HFFc6 (cell line): ENCODE measurements at regions not wholly inside any gene's neighbourhood (a gene's known extent, or its start where the extent isn't known, plus 50 kb on each side); places are given as distances from the start of the nearest gene placed in this dataset.

ENCODE experiments used
- DNase-seq: peaks from one replicate; pipeline ENCODE4 v3.0.0-alpha.2; 2018
- H3K27ac Mint-ChIP-seq: 2 replicates; pipeline ENCODE4 v1.8.0; 2020; ENCODE audit warnings: mild to moderate bottlenecking, mixed read lengths
- H3K27me3 Mint-ChIP-seq: 2 replicates; pipeline ENCODE4 v1.8.0; 2021; ENCODE audit warnings: mild to moderate bottlenecking, moderate library complexity, mixed read lengths; ENCODE audit not compliant: insufficient read depth
- H3K36me3 Mint-ChIP-seq: 2 replicates; pipeline ENCODE4 v1.8.0; 2021; ENCODE audit warnings: low read depth, mixed read lengths
- H3K4me1 Mint-ChIP-seq: 2 replicates; pipeline ENCODE4 v1.8.0; 2020; ENCODE audit warnings: low read depth, mixed read lengths
- H3K4me3 Mint-ChIP-seq: 2 replicates; pipeline ENCODE4 v1.8.0; 2020; ENCODE audit warnings: mild to moderate bottlenecking, moderate library complexity, mixed read lengths
- H3K9me3 Mint-ChIP-seq: 2 replicates; pipeline ENCODE4 v1.8.0; 2020; ENCODE audit warnings: mild to moderate bottlenecking, mixed read lengths
- TF ChIP-seq, protein P1 (sequence below): fragments of 200-600 bp; sonication (generic); IDR thresholded peaks from 2 replicates; pipeline ENCODE4 v1.5.0; 2021; ENCODE audit warnings: antibody characterized with exemption, mild to moderate bottlenecking

DNA sequence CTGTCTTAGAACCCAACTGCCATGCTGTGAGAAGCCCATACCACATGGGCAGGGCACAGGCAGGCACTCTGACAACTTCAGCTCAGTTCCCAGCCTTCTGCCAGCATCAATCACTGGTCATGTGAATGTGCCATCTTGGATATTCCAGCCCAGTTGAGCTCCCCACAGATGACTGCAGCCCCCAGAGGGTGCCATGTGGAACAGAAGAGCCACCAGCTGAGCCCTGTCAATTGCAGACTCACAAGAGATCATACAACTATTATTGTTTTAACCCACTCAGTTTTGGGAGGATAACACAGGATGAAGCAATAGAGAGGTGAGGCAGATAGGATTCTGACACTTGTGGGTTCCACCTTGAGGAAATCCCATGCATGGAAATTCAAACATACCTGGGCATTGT lies 78.4 kb upstream of the ZBTB40 start:
- no peak for DNase-seq
- Mint-ChIP-seq H3K4me3 (no peak overlapping the region), H3K36me3 (no peaks in the 10 kb centered on the region), H3K27ac (no peak overlapping the region), H3K4me1 (no peaks in the 10 kb centered on the region), H3K27me3 (peaks cover 33% of the 10 kb centered on the region), H3K9me3 (peaks cover 6% of the 10 kb centered on the region)
- TF ChIP-seq, protein P1, sequence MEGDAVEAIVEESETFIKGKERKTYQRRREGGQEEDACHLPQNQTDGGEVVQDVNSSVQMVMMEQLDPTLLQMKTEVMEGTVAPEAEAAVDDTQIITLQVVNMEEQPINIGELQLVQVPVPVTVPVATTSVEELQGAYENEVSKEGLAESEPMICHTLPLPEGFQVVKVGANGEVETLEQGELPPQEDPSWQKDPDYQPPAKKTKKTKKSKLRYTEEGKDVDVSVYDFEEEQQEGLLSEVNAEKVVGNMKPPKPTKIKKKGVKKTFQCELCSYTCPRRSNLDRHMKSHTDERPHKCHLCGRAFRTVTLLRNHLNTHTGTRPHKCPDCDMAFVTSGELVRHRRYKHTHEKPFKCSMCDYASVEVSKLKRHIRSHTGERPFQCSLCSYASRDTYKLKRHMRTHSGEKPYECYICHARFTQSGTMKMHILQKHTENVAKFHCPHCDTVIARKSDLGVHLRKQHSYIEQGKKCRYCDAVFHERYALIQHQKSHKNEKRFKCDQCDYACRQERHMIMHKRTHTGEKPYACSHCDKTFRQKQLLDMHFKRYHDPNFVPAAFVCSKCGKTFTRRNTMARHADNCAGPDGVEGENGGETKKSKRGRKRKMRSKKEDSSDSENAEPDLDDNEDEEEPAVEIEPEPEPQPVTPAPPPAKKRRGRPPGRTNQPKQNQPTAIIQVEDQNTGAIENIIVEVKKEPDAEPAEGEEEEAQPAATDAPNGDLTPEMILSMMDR = no peak

DNA sequence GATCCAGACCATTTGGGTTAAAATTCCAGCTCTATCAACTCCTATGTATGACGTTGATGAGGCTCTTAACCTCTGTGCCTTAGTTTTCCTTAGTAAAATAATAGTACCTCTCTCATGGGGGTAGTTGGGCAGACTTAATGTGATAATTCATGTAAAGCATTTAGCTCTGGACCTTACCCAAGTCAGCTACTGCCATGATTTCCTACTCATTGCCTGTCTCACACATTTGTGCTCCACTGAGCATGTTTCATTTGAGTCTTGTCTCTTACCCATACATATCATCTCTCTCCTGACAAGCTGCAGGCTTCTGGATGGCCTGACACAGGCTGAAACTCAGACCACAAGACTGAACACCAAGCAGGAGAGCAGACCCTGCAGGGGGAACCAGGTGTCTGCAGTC lies 77.7 kb upstream of the ZBTB40 start:
- peaks cover 6% of the 10 kb centered on the region for H3K9me3 Mint-ChIP-seq
- no peak overlapping the region for H3K4me3 Mint-ChIP-seq
- H3K27ac Mint-ChIP-seq = no peak overlapping the region
- no peaks in the 10 kb centered on the region for H3K36me3 Mint-ChIP-seq
- no peak for DNase-seq
- H3K27me3 Mint-ChIP-seq = peaks cover 29% of the 10 kb centered on the region
- TF ChIP-seq, protein P1 = no peak
- no peaks in the 10 kb centered on the region for H3K4me1 Mint-ChIP-seq

DNA sequence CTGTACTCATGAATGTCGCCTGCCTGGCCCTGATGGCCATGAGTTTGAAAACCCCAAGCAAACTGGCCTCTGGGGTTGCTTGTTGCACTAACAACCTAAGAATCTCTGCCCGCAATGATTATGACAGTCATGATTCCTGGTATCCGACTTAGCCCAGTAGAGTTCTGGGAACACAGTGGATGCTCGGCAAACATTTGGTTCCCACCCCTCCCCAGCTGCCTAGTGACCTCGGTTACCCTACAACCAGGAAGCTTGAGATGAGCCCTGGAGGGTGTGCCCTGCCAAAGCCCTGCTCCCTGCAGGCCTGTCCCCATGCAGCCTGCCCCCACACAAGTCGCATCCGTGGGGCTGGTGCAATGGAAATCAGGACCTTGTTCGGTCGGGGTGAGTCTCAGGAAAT lies 76.0 kb upstream of the ZBTB40 start:
- Mint-ChIP-seq H3K27ac (no peak overlapping the region), H3K4me1 (peaks cover 13% of the 10 kb centered on the region), H3K9me3 (peaks cover 6% of the 10 kb centered on the region), H3K36me3 (no peaks in the 10 kb centered on the region), H3K27me3 (peaks cover 23% of the 10 kb centered on the region), H3K4me3 (no peak overlapping the region)
- no peak for DNase-seq
- TF ChIP-seq, protein P1 = no peak

DNA sequence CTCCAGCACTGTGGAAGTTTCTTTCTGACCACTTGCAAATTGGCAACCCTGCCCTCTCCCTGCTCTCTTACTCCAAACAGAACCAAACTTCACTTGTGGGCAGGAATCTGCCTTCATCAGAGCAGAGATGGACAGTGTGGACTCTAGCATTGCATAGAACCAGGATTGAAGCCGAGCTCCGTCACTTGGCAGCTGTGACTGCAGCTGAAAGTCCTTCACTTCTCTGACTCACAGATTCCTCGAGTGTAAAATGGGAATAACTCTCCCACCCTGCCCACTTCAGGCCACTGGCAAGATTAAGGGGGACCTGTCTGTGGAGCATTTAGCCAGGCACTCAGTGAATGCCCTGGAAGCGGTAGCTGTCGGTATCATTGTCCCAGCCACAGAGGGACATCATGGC lies 75.7 kb upstream of the ZBTB40 start:
- Mint-ChIP-seq H3K4me3 (no peak overlapping the region), H3K9me3 (peaks cover 6% of the 10 kb centered on the region), H3K36me3 (no peaks in the 10 kb centered on the region), H3K4me1 (peaks cover 17% of the 10 kb centered on the region), H3K27me3 (peaks cover 23% of the 10 kb centered on the region), H3K27ac (no peak overlapping the region)
- DNase-seq = no peak
- TF ChIP-seq, protein P1 = no peak

DNA sequence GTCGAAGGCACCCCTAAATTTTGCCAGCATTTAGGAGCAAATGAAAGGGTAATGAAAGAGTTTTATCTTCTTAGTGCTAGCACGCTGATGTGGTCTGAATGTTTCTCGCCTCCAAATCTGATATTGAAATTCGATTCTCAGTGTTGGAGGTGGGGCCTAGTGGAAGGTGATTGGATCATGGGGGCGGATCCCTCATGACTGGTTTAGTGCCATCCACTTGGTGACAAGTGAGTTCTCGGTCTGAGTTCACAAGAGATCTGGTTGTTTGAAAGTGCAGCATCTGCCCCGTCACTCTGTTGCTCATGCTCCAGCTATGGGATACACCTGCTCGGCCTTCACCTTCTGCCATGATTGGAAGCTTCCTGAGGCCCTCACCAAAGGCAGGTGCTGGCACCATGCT lies 75.1 kb upstream of the ZBTB40 start:
- Mint-ChIP-seq H3K9me3 (peaks cover 6% of the 10 kb centered on the region), H3K27me3 (peaks cover 23% of the 10 kb centered on the region), H3K36me3 (no peaks in the 10 kb centered on the region), H3K4me3 (no peak overlapping the region), H3K4me1 (peaks cover 17% of the 10 kb centered on the region), H3K27ac (no peak overlapping the region)
- TF ChIP-seq, protein P1 = no peak
- no peak for DNase-seq

DNA sequence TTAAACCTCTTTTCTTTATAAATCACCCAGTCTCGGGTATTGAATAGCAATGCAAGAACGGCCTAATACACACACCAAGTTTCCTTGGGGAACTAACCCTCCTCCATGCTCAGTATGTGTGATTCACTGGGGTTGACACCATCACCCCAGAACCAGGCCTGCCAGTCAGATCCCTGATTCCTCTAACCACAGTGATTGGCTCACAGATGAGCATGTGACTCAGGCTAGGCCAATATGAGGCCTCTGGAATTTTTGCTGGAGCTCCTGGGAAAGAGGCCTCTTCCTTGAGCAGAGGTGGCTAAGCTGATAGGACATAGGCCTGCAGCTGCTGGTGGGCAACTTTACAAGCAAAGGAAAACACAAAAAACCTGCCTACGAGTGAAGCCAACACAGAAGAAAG lies 74.7 kb upstream of the ZBTB40 start:
- H3K4me1 Mint-ChIP-seq = peaks cover 17% of the 10 kb centered on the region
- DNase-seq = no peak
- peaks cover 6% of the 10 kb centered on the region for H3K9me3 Mint-ChIP-seq
- H3K36me3 Mint-ChIP-seq = no peaks in the 10 kb centered on the region
- H3K27me3 Mint-ChIP-seq = peaks cover 19% of the 10 kb centered on the region
- H3K4me3 Mint-ChIP-seq = no peak overlapping the region
- TF ChIP-seq, protein P1 = no peak
- H3K27ac Mint-ChIP-seq = no peak overlapping the region
